ENCODE measurements at regions not wholly inside any gene's neighbourhood (a gene's known extent, or its start where the extent isn't known, plus 50 kb on each side); places are given as distances from the start of the nearest gene placed in this dataset.

DNA sequence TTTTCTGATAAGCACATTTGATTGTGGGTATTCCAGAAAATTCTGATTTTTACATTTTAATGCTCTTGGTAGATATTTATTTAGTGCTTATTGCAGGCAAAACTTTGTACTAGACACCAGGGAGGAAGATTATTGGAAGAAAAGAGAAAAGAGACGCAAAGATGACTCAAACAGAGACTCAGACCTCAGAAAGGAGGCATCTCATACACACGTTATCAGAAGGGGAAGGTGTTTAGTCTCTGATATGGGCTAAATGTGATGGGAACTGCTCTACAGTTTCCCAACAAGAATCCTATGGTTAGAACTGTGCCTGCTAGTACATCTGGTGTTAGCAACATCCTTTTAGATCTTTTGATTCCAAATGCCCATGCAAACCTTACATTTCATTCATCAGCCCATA lies 245.6 kb downstream of the KLF5 start:
- TF ChIP-seq, protein P1, sequence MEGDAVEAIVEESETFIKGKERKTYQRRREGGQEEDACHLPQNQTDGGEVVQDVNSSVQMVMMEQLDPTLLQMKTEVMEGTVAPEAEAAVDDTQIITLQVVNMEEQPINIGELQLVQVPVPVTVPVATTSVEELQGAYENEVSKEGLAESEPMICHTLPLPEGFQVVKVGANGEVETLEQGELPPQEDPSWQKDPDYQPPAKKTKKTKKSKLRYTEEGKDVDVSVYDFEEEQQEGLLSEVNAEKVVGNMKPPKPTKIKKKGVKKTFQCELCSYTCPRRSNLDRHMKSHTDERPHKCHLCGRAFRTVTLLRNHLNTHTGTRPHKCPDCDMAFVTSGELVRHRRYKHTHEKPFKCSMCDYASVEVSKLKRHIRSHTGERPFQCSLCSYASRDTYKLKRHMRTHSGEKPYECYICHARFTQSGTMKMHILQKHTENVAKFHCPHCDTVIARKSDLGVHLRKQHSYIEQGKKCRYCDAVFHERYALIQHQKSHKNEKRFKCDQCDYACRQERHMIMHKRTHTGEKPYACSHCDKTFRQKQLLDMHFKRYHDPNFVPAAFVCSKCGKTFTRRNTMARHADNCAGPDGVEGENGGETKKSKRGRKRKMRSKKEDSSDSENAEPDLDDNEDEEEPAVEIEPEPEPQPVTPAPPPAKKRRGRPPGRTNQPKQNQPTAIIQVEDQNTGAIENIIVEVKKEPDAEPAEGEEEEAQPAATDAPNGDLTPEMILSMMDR (IDR thresholded peaks at IDR 0.05): no peak

DNA sequence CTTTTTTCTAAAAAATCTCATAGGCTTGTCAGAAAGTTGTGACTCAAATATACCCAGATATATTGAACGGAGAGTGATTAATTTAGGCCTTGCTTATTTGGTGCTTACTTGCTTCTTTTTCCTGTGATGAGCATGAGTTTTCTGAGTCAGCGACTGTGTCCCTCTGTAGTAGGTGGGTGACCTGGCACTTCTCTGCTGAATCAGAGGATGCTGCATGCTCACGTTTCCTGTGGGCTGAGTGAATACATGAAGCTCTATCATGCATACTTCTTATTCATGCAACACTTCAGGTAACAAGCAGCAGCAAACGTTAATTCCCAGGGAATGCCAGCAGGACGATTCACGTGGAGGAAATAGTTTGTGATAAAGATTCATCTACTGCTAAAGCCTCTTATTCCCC lies 245.0 kb downstream of the KLF5 start:
- TF ChIP-seq, protein P1 (IDR thresholded peaks at IDR 0.05): no peak

DNA sequence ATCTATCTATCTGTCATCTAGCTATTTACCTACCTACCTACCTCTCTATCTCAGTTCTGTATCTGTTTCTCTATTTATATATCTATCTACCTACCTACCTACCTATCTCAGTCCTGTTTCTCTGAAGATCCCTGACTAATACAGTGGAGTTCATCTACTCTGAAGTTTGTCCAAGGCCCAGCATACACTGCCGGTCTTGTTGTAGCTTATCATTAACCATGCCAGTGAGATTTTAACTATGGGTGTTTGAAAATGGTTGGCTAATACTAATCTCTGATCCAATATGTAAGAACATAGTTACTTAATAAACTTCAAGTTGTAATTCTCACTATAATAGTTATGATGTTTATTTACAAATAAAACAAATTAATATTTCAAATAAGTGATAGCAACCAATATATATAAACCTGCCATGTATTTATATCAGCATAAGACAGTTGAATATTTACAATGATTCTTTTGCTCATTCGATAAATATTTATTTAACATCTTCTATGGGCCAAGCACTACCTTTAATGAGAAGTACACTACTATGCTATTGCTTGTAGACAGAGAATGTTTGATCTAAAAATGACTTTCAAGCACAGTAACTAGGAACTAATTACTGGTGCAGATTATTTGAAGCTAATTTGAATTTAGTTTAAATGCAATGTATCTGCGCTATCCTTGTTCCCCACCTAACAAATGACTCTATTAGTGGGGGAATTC lies 242.1 kb downstream of the KLF5 start:
- TF ChIP-seq, protein P1 (IDR thresholded peaks at IDR 0.05): no peak

DNA sequence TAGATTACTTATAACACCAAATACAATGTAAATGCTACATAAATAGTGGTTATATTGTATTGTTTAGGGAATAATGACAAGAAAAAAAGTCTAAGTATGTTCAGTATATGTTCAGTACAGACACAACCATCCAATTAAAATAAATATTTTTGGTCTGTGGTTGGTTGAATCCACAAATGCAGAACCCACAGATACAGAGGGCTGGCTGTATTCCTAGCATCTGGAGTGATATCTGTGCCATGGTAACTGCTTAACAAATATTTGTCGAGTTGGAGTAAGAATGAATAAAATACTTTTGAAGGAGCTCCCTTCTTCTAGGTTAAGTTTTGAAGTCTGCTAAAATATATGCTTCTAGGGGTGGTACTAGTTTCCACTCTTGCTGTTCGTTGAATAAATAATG lies 241.0 kb downstream of the KLF5 start:
- TF ChIP-seq, protein P1 (IDR thresholded peaks at IDR 0.05): no peak

DNA sequence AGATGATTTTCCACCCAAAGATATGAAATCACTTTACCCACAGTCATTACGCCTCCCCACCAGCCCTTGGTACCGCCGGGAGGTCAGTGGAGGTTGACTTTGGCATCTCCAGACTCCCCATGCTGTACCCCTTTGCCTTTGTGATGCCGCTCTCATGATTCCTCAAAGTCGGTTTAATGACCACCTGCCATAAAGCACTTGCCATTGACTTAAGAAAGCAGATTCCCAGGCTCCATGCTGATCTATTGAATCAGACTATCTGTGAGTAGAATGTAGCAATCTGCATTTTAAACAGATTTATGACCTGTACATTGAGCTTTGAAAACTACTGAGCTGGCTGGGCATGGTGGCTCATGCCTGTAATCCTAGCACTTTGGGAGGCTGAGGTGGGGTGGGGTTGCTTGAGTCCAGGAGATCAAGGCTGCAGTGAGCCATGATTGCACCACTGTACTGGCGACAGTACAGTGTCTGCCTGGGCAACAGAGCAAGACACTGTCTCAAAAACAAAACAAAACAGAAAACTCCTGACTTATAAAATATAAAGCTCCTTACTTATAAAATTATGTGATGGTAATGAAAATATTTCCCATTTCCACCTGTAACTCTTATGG lies 235.2 kb downstream of the KLF5 start:
- TF ChIP-seq, protein P1 (IDR thresholded peaks at IDR 0.05): no peak

DNA sequence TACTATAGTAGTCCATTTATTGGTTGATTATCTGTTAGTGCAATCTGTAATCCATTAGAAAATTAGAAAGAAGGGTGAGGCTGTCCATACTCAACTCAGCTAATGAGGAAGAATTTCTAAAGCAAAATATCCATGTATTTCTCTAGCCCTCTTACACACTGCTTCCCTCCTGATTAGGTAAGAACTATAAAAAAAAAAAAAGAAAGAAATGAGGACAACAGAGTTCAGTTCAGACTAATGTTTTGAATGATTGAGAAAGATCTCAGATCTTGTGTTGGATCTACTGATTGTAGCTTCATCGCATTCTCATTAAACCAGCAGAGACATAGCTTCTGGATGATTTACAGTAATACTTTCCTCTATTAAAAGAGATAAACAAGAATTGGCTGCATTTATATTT lies 233.3 kb downstream of the KLF5 start:
- TF ChIP-seq, protein P1 (IDR thresholded peaks at IDR 0.05): no peak

DNA sequence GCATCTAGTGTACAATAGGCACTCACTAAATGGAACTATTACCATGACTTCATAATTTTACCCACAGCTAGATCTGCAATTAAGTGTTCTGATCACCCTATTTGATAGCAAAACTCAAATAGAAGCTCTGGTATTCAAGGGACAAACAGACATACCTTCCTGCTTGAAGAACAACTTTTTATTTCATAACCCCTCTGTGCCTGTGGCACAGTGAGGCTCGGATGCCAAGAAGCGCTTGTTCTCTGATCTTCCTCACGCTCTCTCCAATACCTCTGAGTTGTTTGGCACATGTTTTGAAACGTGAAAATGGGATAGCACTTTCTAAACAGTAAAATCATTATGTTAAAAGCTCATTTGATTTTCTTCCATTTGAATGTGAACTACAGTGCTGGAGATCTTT lies 232.0 kb downstream of the KLF5 start:
- TF ChIP-seq, protein P1 (IDR thresholded peaks at IDR 0.05): no peak

All from LNCAP (cell line).